ENCODE measurements at regions not wholly inside any gene's neighbourhood (a gene's known extent, or its start where the extent isn't known, plus 50 kb on each side); places are given as distances from the start of the nearest gene placed in this dataset.

DNA sequence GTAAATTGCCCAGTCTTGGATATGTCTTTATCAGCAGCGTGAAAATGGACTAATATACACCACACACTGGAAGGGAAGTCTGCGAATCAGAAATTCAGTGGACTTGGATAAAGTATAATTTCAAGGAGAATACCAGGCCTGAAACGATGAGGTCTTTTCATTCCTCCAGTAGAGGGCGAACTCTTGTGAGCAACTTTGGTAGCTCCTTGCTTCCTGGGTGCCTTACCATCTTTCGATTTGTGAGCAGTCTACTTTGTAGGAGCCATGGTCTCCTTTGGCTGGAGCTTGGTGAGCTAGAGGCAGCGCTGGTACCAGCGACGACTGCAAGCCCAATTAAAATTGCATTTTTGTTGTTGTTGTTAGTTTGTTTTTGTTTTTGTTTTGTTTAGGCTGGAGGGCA lies 791.9 kb downstream of the FAT4 start:
- ChIA-PET CTCF (interaction anchor here (0.8 to 1.2 kb wide), 3 partner anchors 18 to 54 kb away, joined by 3 read pairs; no protein-coding TSS in a partner anchor), POLR2A (no interaction called here)
- no peak overlapping the region for H3K4me2 ChIP-seq (ENCODE audit: insufficient read depth, low read length)

DNA sequence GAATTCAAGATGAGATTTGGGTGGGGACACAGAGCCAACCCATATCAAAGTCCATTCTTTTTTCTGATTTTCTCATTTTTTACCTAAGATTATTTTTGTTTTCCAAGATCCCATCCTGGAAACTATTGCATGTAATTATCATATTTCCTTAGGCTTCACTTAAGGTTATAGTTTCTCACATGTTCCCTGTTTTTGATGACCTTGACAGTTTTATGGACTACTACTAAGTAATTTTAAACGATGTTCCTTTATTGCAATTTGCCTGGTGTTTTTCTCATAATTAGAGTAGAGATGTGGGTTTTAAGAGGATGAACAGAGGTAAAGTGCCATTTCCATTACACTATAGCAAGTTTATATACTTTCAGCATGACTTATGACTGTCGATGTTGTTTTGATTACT lies 795.1 kb downstream of the FAT4 start:
- dilution Hi-C loops (cut with MboI; ENCODE audit: extremely low pct_ligation_motif_present, low sequenced_read_pairs): no loop called here
- H3K27ac ChIP-seq (ENCODE audit: insufficient read depth, low read depth, low read length): no peak overlapping the region
- H3K9me3 ChIP-seq (replicated peaks; ENCODE audit: control insufficient read depth, insufficient read depth, low read length): no peaks in the 10 kb centered on the region
- H3K36me3 ChIP-seq (ENCODE audit: control insufficient read depth in 2 of 2, extremely low read depth in 1 of 2, insufficient read depth in 2 of 2, low read length in 2 of 2): no peaks in the 10 kb centered on the region
- no peak overlapping the region for H3K9ac ChIP-seq (replicated peaks; ENCODE audit: extremely low read depth, insufficient read depth, low read length)
- no peak overlapping the region for H3K4me2 ChIP-seq (ENCODE audit: insufficient read depth, low read length)
- no TSS peak for BruUV-seq (replicated peaks)
- no peaks in the 10 kb centered on the region for H3K9me1 ChIP-seq (replicated peaks; ENCODE audit: control insufficient read depth, extremely low read depth, insufficient read depth, low read length)
- CTCF ChIA-PET: interaction anchor here (0.6 kb wide), 1 partner anchor 56 kb away, joined by 3 read pairs; no protein-coding TSS in a partner anchor
- H3K4me3 ChIP-seq (replicated peaks in 1 of 3; ENCODE audit: insufficient read depth in 1 of 3, low read depth in 1 of 3, low read length in 3 of 3): no peak overlapping the region
- FAIRE-seq (no peak), DNase-seq (ENCODE audit: low read depth, low spot score) (no peak)
- POLR2A ChIA-PET: no interaction called here
- intact Hi-C loops (cut with micrococcal nuclease): no loop called here
- TF ChIP-seq EZH2 (IDR thresholded peaks at IDR 0.05; ENCODE audit: borderline replicate concordance, low read depth, low read length, severe bottlenecking) (no peak), POLR2AphosphoS5 (IDR thresholded peaks at IDR 0.05; ENCODE audit: insufficient read depth, low read depth, low read length) (no peak), POLR2A (IDR thresholded peaks at IDR 0.05; ENCODE audit: low read depth, low read length) (no peak), JUN (IDR thresholded peaks at IDR 0.05; ENCODE audit: borderline replicate concordance, insufficient read depth, insufficient read length, low read depth) (no peak), MYC (IDR thresholded peaks at IDR 0.05; ENCODE audit: low read depth, low read length) (no peak), FOS (IDR thresholded peaks at IDR 0.05; ENCODE audit: borderline replicate concordance, insufficient read depth, low read length) (no peak), GATA2 (IDR thresholded peaks at IDR 0.05; ENCODE audit: insufficient read depth, insufficient read length, low read depth, low read length) (no peak)
- TF ChIP-seq, protein P1, sequence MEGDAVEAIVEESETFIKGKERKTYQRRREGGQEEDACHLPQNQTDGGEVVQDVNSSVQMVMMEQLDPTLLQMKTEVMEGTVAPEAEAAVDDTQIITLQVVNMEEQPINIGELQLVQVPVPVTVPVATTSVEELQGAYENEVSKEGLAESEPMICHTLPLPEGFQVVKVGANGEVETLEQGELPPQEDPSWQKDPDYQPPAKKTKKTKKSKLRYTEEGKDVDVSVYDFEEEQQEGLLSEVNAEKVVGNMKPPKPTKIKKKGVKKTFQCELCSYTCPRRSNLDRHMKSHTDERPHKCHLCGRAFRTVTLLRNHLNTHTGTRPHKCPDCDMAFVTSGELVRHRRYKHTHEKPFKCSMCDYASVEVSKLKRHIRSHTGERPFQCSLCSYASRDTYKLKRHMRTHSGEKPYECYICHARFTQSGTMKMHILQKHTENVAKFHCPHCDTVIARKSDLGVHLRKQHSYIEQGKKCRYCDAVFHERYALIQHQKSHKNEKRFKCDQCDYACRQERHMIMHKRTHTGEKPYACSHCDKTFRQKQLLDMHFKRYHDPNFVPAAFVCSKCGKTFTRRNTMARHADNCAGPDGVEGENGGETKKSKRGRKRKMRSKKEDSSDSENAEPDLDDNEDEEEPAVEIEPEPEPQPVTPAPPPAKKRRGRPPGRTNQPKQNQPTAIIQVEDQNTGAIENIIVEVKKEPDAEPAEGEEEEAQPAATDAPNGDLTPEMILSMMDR (IDR thresholded peaks at IDR 0.05; ENCODE audit: extremely low read depth in 1 of 2, insufficient read depth in 1 of 2, low read depth in 1 of 2, low read length in 2 of 2): no peak
- TF ChIP-seq, protein P2, sequence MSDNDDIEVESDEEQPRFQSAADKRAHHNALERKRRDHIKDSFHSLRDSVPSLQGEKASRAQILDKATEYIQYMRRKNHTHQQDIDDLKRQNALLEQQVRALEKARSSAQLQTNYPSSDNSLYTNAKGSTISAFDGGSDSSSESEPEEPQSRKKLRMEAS (IDR thresholded peaks at IDR 0.05; ENCODE audit: insufficient read depth, insufficient read length): no peak
- no peaks in the 10 kb centered on the region for H3K27me3 ChIP-seq (ENCODE audit: control insufficient read depth in 2 of 2, insufficient read depth in 2 of 2, low read length in 2 of 2)
- H2AFZ ChIP-seq (ENCODE audit: low read depth, low read length): no peak overlapping the region
- no peaks in the 10 kb centered on the region for H3K79me2 ChIP-seq (ENCODE audit: control insufficient read depth, insufficient read depth, low read length)
- H3K4me1 ChIP-seq (ENCODE audit: control insufficient read depth, extremely low read depth, insufficient read depth, low read length): no peaks in the 10 kb centered on the region
- no peaks in the 10 kb centered on the region for H4K20me1 ChIP-seq (replicated peaks; ENCODE audit: control insufficient read depth, extremely low read depth, insufficient read depth, low read length)

More for the DNA sequence above, 791.9 kb downstream of the FAT4 start:
- Histone ChIP-seq H2AFZ (ENCODE audit: low read depth, low read length) (no peak overlapping the region), H3K36me3 (ENCODE audit: control insufficient read depth in 2 of 2, extremely low read depth in 1 of 2, insufficient read depth in 2 of 2, low read length in 2 of 2) (no peaks in the 10 kb centered on the region), H3K9ac (replicated peaks; ENCODE audit: extremely low read depth, insufficient read depth, low read length) (no peak overlapping the region), H3K27me3 (ENCODE audit: control insufficient read depth in 2 of 2, insufficient read depth in 2 of 2, low read length in 2 of 2) (no peaks in the 10 kb centered on the region), H3K9me3 (replicated peaks; ENCODE audit: control insufficient read depth, insufficient read depth, low read length) (no peaks in the 10 kb centered on the region), H3K79me2 (ENCODE audit: control insufficient read depth, insufficient read depth, low read length) (no peaks in the 10 kb centered on the region), H3K27ac (ENCODE audit: insufficient read depth, low read depth, low read length) (no peak overlapping the region), H4K20me1 (replicated peaks; ENCODE audit: control insufficient read depth, extremely low read depth, insufficient read depth, low read length) (no peaks in the 10 kb centered on the region), H3K4me3 (replicated peaks in 1 of 3; ENCODE audit: insufficient read depth in 1 of 3, low read depth in 1 of 3, low read length in 3 of 3) (no peak overlapping the region), H3K9me1 (replicated peaks; ENCODE audit: control insufficient read depth, extremely low read depth, insufficient read depth, low read length) (no peaks in the 10 kb centered on the region), H3K4me1 (ENCODE audit: control insufficient read depth, extremely low read depth, insufficient read depth, low read length) (no peaks in the 10 kb centered on the region)
- dilution Hi-C loops (cut with MboI; ENCODE audit: extremely low pct_ligation_motif_present, low sequenced_read_pairs): no loop called here
- no peak for DNase-seq (ENCODE audit: low read depth, low spot score)
- TF ChIP-seq POLR2A (IDR thresholded peaks at IDR 0.05; ENCODE audit: low read depth, low read length) (no peak), GATA2 (IDR thresholded peaks at IDR 0.05; ENCODE audit: insufficient read depth, insufficient read length, low read depth, low read length) (no peak), FOS (IDR thresholded peaks at IDR 0.05; ENCODE audit: borderline replicate concordance, insufficient read depth, low read length) (no peak), JUN (IDR thresholded peaks at IDR 0.05; ENCODE audit: borderline replicate concordance, insufficient read depth, insufficient read length, low read depth) (no peak), POLR2AphosphoS5 (IDR thresholded peaks at IDR 0.05; ENCODE audit: insufficient read depth, low read depth, low read length) (no peak)
- TF ChIP-seq, protein P1 (IDR thresholded peaks at IDR 0.05; ENCODE audit: extremely low read depth in 1 of 2, insufficient read depth in 1 of 2, low read depth in 1 of 2, low read length in 2 of 2): no peak
- FAIRE-seq: no peak
- intact Hi-C loops (cut with micrococcal nuclease): no loop called here
- BruUV-seq (replicated peaks): no TSS peak
